ENCODE measurements at regions not wholly inside any gene's neighbourhood (a gene's known extent, or its start where the extent isn't known, plus 50 kb on each side); places are given as distances from the start of the nearest gene placed in this dataset.

DNA sequence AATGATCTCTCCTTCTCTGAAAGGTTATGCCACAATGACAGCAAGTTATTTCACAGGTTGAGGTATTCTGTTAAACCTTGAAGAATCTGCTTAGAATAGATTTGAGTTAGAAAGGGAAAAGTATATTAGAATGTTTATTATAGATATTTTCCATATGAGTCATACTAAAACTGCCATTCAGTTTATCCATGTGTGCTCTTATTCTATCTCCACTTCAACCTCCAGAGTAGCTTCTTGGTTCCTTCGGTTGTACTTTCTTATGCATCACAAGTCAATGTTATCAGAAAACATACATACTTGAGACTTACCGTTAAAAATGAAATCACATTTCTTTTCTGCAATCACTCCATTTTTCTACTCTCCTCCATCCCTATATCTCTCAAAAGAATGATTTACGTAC is 197.7 kb downstream of the BCAT1 start:
- 83 to 99% methylated on average over 3 of the region's 3 CpGs for WGBS, 2 donors
- Histone ChIP-seq H3K36me3 (no peaks in the 10 kb centered on the region), H3K27ac (no peak overlapping the region), H3K4me1 (peaks cover 0 to 6% (median 0%) of the 10 kb centered on the region in 3 donors), H3K27me3 (no peaks in the 10 kb centered on the region), H3K4me3 (no peak overlapping the region), H3K9me3 (no peaks in the 10 kb centered on the region)
- intact Hi-C loops (cut with DNase I): no loop called here
- ATAC-seq (no peak), DNase-seq (no peak), FAIRE-seq (no peak)
- TF ChIP-seq, protein P1, sequence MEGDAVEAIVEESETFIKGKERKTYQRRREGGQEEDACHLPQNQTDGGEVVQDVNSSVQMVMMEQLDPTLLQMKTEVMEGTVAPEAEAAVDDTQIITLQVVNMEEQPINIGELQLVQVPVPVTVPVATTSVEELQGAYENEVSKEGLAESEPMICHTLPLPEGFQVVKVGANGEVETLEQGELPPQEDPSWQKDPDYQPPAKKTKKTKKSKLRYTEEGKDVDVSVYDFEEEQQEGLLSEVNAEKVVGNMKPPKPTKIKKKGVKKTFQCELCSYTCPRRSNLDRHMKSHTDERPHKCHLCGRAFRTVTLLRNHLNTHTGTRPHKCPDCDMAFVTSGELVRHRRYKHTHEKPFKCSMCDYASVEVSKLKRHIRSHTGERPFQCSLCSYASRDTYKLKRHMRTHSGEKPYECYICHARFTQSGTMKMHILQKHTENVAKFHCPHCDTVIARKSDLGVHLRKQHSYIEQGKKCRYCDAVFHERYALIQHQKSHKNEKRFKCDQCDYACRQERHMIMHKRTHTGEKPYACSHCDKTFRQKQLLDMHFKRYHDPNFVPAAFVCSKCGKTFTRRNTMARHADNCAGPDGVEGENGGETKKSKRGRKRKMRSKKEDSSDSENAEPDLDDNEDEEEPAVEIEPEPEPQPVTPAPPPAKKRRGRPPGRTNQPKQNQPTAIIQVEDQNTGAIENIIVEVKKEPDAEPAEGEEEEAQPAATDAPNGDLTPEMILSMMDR (IDR thresholded peaks at IDR 0.05): no peak

DNA sequence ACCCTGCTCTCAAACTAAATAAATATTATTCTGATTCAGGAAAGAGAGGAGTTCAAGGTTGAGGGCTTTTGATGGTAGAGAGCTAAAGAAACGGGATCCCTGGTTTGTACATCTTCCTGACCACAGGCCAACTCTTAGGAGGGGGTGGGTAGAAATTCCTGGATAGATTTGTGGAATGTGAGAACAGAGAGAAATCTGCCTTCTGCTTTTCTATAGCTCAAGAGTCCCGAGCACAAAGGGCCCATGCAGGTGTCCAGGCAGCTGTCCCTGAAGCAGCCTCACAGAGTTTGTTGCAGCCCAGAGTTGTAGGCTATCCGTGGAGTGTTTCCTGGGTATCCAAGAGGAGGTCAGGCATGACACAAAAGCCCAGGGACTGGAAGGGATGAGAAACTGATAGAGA is 198.6 kb downstream of the BCAT1 start:
- TF ChIP-seq, protein P1 (IDR thresholded peaks at IDR 0.05): no peak
- Histone ChIP-seq H3K27me3 (no peaks in the 10 kb centered on the region), H3K9me3 (no peaks in the 10 kb centered on the region), H3K27ac (no peak overlapping the region), H3K4me1 (peaks cover 0 to 6% (median 0%) of the 10 kb centered on the region in 3 donors), H3K36me3 (no peaks in the 10 kb centered on the region), H3K4me3 (no peak overlapping the region)
- FAIRE-seq (no peak), DNase-seq (no peak), ATAC-seq (no peak)
- intact Hi-C loops (cut with DNase I): no loop called here
- 57 to 65% methylated on average over 3 of the region's 3 CpGs for WGBS, 2 donors

DNA sequence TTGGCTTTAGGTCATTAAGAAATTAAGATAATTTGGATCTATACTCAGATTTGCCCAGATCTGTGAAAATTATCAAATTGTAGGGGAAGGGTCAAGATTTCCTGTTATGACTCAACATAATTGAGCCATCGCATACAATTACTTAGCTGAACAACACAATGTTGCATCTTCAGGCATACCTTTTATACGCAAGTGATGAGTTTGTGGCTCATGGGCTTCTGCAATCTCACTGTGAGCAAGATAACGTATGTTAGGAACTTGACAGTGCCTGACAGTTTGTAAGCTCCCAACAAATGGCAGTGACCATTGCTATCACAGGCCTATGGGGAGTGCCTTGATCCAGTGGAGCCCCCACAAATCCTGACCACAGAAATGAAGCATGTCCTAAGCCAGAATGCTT is 199.7 kb downstream of the BCAT1 start:
- no peaks in the 10 kb centered on the region for H3K9me3 ChIP-seq
- TF ChIP-seq, protein P1 (IDR thresholded peaks at IDR 0.05): no peak
- FAIRE-seq: no peak
- DNase-seq: no peak
- 89 to 91% methylated on average over 3 of the region's 3 CpGs for WGBS, 2 donors
- no peak for ATAC-seq
- H3K36me3 ChIP-seq: no peaks in the 10 kb centered on the region
- intact Hi-C loops (cut with DNase I): no loop called here
- no peak overlapping the region for H3K27ac ChIP-seq
- no peaks in the 10 kb centered on the region for H3K4me1 ChIP-seq
- H3K27me3 ChIP-seq: no peaks in the 10 kb centered on the region
- no peak overlapping the region for H3K4me3 ChIP-seq

DNA sequence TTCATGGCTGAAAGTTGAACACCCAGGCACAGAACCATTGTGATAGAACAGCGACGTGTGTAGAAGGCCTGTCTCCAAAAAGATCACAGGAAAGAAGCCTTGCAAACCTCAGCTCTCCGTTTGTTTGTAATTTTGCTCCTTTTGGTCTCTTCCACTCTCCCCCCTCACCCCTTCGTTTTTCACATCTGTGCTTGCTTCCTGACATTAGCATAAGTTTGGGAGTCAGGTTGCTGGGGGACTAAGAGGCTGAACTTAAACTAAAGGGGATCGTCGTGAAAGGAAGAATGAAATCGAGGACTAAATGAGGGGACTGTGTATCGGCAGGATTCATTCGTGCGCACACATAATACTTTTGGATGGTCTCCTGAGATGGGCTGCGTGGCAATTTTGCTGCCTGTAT is 200.6 kb downstream of the BCAT1 start:
- intact Hi-C loops (cut with DNase I): no loop called here
- TF ChIP-seq, protein P1 (IDR thresholded peaks at IDR 0.05): no peak

DNA sequence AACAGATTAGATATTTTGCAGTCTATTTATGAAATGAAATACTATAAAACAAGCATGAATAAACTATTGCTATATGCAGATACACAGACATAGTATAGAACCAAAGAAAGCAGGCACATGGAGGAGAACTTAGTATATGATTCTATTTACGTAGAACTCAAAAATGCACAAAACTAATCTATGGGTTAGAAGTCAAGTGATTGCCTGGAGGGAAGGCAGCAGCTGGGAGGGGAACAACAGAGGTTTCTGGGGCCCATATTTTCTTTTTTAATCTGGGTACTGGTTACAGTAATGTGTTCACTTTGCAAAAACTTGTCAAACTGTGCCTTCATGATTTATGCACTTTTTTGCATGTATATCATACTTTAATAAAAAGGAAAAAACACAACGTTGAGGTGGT is 202.0 kb downstream of the BCAT1 start:
- DNase-seq (no peak), ATAC-seq (no peak), FAIRE-seq (no peak)
- no peaks in the 10 kb centered on the region for H3K36me3 ChIP-seq
- H3K4me3 ChIP-seq: no peak overlapping the region
- TF ChIP-seq, protein P1 (IDR thresholded peaks at IDR 0.05): no peak
- H3K4me1 ChIP-seq: no peaks in the 10 kb centered on the region
- intact Hi-C loops (cut with DNase I): no loop called here
- H3K27me3 ChIP-seq: no peaks in the 10 kb centered on the region
- 54 to 62% methylated on average over 2 of the region's 2 CpGs for WGBS, 2 donors
- no peaks in the 10 kb centered on the region for H3K9me3 ChIP-seq
- no peak overlapping the region for H3K27ac ChIP-seq

More for the DNA sequence above, 200.6 kb downstream of the BCAT1 start:
- H3K9me3 ChIP-seq: no peaks in the 10 kb centered on the region
- WGBS, 2 donors: 75 to 80% methylated on average over 11 of the region's 11 CpGs
- H3K4me1 ChIP-seq: no peaks in the 10 kb centered on the region
- H3K27ac ChIP-seq: no peak overlapping the region
- H3K4me3 ChIP-seq: no peak overlapping the region
- FAIRE-seq: no peak
- no peak for ATAC-seq
- no peaks in the 10 kb centered on the region for H3K36me3 ChIP-seq
- DNase-seq: no peak
- H3K27me3 ChIP-seq: no peaks in the 10 kb centered on the region

All from pancreas (tissue), 10 donors.